Ectodermal cell (in vitro differentiated cells): ENCODE measurements at regions not wholly inside any gene's neighbourhood (a gene's known extent, or its start where the extent isn't known, plus 50 kb on each side); places are given as distances from the start of the nearest gene placed in this dataset.

Experiments used
- H3K27ac ChIP-seq: 2 replicates; pipeline ENCODE4 v1.7.0; 2013; ENCODE audit warnings: mild to moderate bottlenecking, low read depth, low read length; ENCODE audit not compliant: insufficient read depth, poor library complexity, severe bottlenecking
- H3K27me3 ChIP-seq: 2 replicates; pipeline ENCODE4 v1.7.0; 2013; ENCODE audit warnings: mild to moderate bottlenecking, low read length; ENCODE audit not compliant: insufficient read depth, control insufficient read depth, poor library complexity, severe bottlenecking
- H3K36me3 ChIP-seq: one replicate; pipeline ENCODE4 v1.7.0; 2013; ENCODE audit warnings: low read length; ENCODE audit not compliant: control insufficient read depth, insufficient read depth
- H3K4me1 ChIP-seq: one replicate; pipeline ENCODE4 v1.7.0; 2013; ENCODE audit warnings: low read length; ENCODE audit not compliant: control insufficient read depth, insufficient read depth
- H3K4me3 ChIP-seq: 2 replicates; pipeline ENCODE4 v1.7.0; 2013; ENCODE audit warnings: low read depth, low read length, control low read depth; ENCODE audit not compliant: insufficient read depth
- H3K9me3 ChIP-seq: 2 replicates; pipeline ENCODE4 v1.7.0; 2013; ENCODE audit warnings: mild to moderate bottlenecking, low read length, moderate library complexity; ENCODE audit not compliant: control insufficient read depth
- WGBS, 2 experiments: methylation state at CpG; one replicate each; pipeline ENCODE4 v1.1.7; 2013; ENCODE audit warnings: missing lambda C conversion rate in 2 of 2; 5-methylcytosine and 5-hydroxymethylcytosine counted together

DNA sequence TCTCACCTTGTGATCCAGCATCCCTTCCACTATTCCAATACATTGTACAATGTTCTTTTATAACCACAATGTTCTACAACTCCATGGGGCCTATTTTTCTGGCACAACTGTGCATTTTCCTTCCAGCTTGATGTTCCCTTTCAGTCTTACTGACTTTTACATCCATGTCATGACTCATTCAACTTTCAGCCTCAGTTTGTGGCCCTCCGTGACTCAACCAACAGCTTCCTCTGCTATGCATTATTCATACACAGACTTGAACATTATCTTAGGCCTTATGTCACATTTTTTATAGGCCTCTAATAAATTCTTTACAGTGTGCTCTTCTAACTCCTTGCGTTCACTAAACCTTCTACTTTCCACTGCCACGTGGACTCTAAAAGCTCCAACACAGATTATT is 119.4 kb upstream of the PRMT6 start:
- Histone ChIP-seq H3K27me3 (no peaks in the 10 kb centered on the region), H3K36me3 (no peaks in the 10 kb centered on the region), H3K4me1 (no peaks in the 10 kb centered on the region), H3K9me3 (no peaks in the 10 kb centered on the region), H3K27ac (no peak overlapping the region), H3K4me3 (no peak overlapping the region)
- WGBS, 2 experiments, result 61 to 62% methylated on average over 3 of the region's 3 CpGs

DNA sequence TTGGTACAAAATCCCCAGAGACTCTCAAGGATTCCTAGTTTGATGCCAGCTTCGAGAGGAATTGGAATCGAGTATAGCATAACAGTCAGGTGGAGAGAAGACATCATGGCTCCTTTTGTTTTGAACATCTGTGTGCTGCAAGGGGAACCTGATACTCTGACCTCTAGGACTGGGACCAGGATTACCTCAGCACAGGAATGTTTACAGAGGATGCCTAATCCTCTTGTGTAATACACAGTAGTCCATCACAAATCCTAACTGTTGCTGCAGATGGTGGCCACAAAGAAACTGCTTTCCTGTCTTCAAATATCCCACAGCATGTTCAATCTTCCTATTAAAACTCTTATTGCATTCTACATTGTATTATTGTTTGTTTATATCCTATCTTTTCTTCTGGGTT is 111.8 kb upstream of the PRMT6 start:
- 69 to 81% methylated on average over 2 of the region's 2 CpGs for WGBS, 2 experiments
- Histone ChIP-seq H3K4me1 (no peaks in the 10 kb centered on the region), H3K27ac (no peak overlapping the region), H3K4me3 (no peak overlapping the region), H3K36me3 (no peaks in the 10 kb centered on the region), H3K27me3 (no peaks in the 10 kb centered on the region), H3K9me3 (no peaks in the 10 kb centered on the region)

DNA sequence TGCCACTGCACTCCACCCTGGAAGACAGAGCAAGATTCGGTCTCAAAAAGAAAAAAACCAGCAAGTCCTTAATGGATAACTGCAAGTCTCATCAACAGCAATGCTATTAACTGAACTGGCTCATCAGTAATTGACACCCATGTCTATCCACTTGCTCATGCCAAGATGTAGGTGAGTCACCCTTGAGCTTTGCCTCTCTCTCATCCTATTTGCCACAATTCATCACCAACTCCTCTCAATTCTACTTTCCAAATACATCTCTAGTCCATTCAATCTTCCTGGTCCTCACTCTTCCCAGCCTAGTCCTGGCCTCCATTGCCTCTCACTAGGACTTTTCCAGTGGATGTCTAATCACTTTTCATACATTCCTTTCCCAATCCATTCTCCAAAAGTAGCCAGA is 103.7 kb upstream of the PRMT6 start:
- H3K27ac ChIP-seq, result no peak overlapping the region
- no peaks in the 10 kb centered on the region for H3K4me1 ChIP-seq
- no peaks in the 10 kb centered on the region for H3K36me3 ChIP-seq
- no peaks in the 10 kb centered on the region for H3K9me3 ChIP-seq
- H3K27me3 ChIP-seq, result no peaks in the 10 kb centered on the region
- no peak overlapping the region for H3K4me3 ChIP-seq
- 91 to 94% methylated on average over 1 of the region's 1 CpG for WGBS, 2 experiments

DNA sequence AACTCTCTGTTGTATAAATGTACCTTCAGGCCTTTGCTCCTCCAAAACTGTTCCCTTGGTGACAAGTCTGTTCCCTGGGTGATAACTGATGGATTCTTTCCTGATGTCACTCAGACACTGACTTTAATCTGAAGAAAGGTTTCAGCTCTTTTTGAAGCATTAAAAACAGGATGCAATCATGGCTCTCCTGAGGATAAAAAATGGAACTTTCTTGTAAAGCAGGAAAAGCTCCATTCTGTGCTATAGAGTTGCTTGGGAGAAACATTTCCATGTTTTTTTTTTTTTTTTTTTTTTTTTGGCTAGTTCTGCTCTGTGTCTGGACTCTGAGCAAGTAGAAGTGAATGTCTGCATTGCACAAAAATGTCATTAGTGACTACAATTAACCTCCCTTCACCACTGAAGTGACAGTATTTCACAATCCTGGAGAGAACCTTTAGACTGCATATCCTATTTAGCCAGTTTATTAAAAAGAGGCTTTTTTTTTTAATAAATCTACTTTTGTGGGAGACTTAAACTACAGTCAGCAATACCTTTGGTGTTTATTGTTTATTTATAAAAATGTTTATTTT is 101.7 kb upstream of the PRMT6 start:
- Histone ChIP-seq H3K27me3 (no peaks in the 10 kb centered on the region), H3K27ac (no peak overlapping the region), H3K36me3 (no peaks in the 10 kb centered on the region), H3K4me3 (no peak overlapping the region), H3K4me1 (no peaks in the 10 kb centered on the region), H3K9me3 (no peaks in the 10 kb centered on the region)

DNA sequence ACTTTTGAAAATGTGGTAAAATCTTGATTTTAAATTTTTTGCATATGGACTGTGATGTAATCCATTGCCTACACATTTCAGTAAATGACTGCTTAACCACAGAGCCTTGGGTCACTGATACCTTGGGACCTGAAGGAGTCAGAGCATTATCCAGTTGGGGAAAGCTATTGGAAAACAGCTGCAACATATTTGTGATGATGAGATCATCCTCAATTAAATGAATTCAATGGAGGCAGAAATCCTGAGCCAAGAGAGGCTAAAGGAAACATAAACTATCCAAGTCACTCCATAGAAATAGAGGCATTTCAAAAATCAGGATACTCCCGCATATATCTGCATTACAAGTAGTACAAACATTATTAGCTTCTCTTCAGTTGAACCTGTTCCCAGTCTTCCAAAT is 99.8 kb upstream of the PRMT6 start:
- no peak overlapping the region for H3K4me3 ChIP-seq
- no peaks in the 10 kb centered on the region for H3K9me3 ChIP-seq
- no peaks in the 10 kb centered on the region for H3K4me1 ChIP-seq
- H3K36me3 ChIP-seq, result no peaks in the 10 kb centered on the region
- 100% methylated on average over 1 of the region's 1 CpG for WGBS, 2 experiments
- no peak overlapping the region for H3K27ac ChIP-seq
- no peaks in the 10 kb centered on the region for H3K27me3 ChIP-seq

DNA sequence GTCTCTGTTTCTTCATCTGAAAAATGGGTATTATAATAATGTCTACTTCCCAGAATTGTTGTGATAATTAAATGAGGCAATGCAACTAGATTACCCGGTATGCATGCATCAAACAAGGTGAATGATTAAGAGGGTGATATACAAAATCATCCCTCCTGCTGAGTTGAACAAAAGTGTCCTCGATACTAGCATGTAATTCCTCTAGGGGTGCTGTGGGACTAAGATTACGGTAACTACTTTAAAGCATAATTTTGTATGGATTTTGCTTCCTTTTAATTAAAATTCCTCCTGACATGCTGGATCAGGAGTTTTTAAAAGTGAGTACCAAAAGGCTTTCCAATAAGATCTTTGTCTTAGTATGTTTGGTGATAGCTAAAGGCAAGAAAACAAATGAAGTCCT is 98.7 kb upstream of the PRMT6 start:
- no peaks in the 10 kb centered on the region for H3K9me3 ChIP-seq
- 75 to 92% methylated on average over 1 to 3 of the region's 3 CpGs for WGBS, 2 experiments
- H3K27me3 ChIP-seq, result no peaks in the 10 kb centered on the region
- H3K36me3 ChIP-seq, result no peaks in the 10 kb centered on the region
- H3K4me1 ChIP-seq, result no peaks in the 10 kb centered on the region
- H3K4me3 ChIP-seq, result no peak overlapping the region
- no peak overlapping the region for H3K27ac ChIP-seq

DNA sequence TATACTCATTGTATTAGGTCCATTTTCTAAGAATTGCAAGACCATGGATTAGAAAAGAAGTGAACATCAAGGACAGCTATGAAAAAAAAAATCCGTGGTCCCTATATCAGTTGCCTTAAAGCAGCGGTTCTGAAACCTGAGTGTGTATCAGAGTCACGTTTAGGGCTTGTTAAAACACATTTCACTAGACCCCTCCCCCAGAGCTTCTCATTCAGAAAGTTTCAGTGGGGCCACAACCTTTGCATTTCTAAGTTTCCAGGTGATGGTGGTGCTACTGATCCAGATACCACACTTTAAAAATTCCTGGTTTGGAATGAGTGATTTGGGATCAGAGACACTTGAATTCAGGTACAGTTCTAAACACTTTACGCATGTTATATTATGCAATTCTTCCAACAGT is 96.1 kb upstream of the PRMT6 start:
- H3K9me3 ChIP-seq, result no peaks in the 10 kb centered on the region
- H3K4me3 ChIP-seq, result no peak overlapping the region
- 72 to 77% methylated on average over 4 of the region's 4 CpGs for WGBS, 2 experiments
- no peaks in the 10 kb centered on the region for H3K36me3 ChIP-seq
- H3K4me1 ChIP-seq, result no peaks in the 10 kb centered on the region
- H3K27me3 ChIP-seq, result no peaks in the 10 kb centered on the region
- no peak overlapping the region for H3K27ac ChIP-seq

DNA sequence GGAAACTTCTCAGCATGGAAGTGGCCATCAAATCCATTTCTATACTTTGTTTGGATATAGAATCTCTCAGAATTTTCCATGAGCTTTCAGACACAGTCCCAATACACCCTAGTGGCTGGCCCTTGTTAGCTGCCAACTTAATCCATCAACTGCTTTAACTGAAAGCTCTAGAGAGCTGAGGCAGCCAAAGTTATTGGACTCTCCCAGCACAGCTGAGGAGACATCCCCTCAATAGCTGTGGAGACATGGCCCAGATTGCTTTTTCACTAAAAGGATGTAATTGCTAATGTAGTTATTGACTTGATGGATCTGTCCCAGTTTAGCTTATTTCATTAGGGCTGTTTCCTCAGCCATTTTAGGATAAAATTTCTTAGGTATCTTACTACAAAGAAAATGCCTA is 94.8 kb upstream of the PRMT6 start:
- Histone ChIP-seq H3K27me3 (no peaks in the 10 kb centered on the region), H3K4me1 (no peaks in the 10 kb centered on the region), H3K36me3 (no peaks in the 10 kb centered on the region), H3K27ac (no peak overlapping the region), H3K9me3 (no peaks in the 10 kb centered on the region), H3K4me3 (no peak overlapping the region)

DNA sequence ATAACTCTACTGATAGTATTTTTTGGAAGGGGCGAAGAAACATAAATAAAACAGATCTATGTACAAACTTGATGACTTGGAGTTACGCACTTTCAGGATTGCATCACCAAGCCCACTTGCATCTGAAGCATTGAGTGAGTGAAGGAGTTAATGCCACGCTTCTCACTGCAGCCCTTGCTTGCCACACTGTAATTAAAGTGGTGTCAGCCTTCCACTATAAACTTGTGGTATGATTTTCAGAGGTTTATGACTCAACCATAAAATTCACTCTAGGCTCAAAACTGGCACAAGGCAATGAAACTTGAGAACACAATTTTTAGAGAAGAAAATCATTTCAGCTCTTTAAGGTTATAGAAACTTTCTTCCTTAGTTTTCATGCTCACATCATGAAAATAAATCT is 93.9 kb upstream of the PRMT6 start:
- no peaks in the 10 kb centered on the region for H3K36me3 ChIP-seq
- no peaks in the 10 kb centered on the region for H3K27me3 ChIP-seq
- H3K27ac ChIP-seq, result no peak overlapping the region
- no peaks in the 10 kb centered on the region for H3K4me1 ChIP-seq
- no peak overlapping the region for H3K4me3 ChIP-seq
- no peaks in the 10 kb centered on the region for H3K9me3 ChIP-seq
- 93 to 97% methylated on average over 3 of the region's 3 CpGs for WGBS, 2 experiments

DNA sequence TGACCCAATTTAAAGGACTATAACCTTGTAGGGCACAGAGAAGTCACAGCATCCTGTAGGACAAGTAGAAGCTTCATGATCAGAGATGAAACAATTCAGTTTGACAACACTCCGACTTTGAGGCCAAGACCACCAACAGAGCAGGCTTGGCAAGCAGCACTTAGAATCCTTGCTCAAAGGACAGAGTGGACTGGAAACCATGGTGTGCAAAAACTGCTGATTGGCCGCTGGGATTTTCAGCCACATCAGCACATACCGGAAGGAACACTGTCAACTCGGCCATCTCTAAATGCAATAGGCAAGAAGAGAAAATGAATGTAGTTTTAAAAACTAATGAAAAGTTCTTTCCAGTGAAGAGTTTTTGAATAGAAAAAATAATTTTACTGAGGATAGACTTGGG is 92.0 kb upstream of the PRMT6 start:
- H3K27me3 ChIP-seq, result no peaks in the 10 kb centered on the region
- no peaks in the 10 kb centered on the region for H3K36me3 ChIP-seq
- no peak overlapping the region for H3K4me3 ChIP-seq
- H3K9me3 ChIP-seq, result no peaks in the 10 kb centered on the region
- no peaks in the 10 kb centered on the region for H3K4me1 ChIP-seq
- no peak overlapping the region for H3K27ac ChIP-seq
- 92 to 95% methylated on average over 4 of the region's 4 CpGs for WGBS, 2 experiments

DNA sequence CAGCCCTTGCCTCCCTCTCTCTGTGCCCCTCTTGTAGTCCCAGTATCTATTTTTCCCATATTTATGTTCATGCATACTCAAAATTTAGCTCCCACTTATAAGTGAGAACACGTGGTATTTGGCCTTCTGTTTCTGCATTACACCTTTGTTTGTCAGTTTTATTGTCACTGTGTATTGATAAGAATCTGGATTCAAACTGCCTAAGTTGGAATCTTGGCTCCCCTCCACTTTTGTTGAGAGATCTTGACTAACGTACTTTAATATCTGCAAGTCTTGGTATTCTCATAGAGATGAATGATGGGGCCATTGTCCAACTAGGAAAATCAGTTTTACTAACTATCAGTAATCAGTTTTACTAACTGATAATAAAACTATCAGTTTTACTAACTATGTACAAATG is 87.8 kb upstream of the PRMT6 start:
- Histone ChIP-seq H3K4me1 (no peaks in the 10 kb centered on the region), H3K9me3 (no peaks in the 10 kb centered on the region), H3K4me3 (no peak overlapping the region), H3K27ac (no peak overlapping the region), H3K27me3 (no peaks in the 10 kb centered on the region), H3K36me3 (no peaks in the 10 kb centered on the region)
- WGBS, 2 experiments, result 90 to 100% methylated on average over 2 of the region's 2 CpGs
